PC-9 (cell line): ENCODE measurements at regions not wholly inside any gene's neighbourhood (a gene's known extent, or its start where the extent isn't known, plus 50 kb on each side); places are given as distances from the start of the nearest gene placed in this dataset.

Source experiments
- BruUV-seq: library from RNA; stranded (reverse); fragments of 400-500 nt; replicated peaks from 2 replicates; lab custom pipeline; 2021; lab: Mats Ljungman, UMichigan
- CTCF ChIA-PET: fragments of 300-600 bp; sonication (Branson Sonifier 250); formaldehyde crosslinking; loops from one replicate; lab custom pipeline; 2022; ENCODE audit warnings: antibody characterized with exemption; lab: Charles Lee
- POLR2A ChIA-PET: fragments of 300-600 bp; sonication (Branson Sonifier 250); formaldehyde crosslinking; loops from one replicate; lab custom pipeline; 2022; ENCODE audit warnings: antibody characterized with exemption; ENCODE audit not compliant: unreplicated experiment; lab: Charles Lee
- DNase-seq, 2 experiments: peaks; one replicate each; pipeline versions ENCODE4 v3.0.0 to v3.0.0-alpha.2; 2015 to 2022; ENCODE audit warnings: mixed read lengths in 1 of 2
- H2AFZ ChIP-seq: fragments of 200-600 bp; sonication (generic); 2 replicates; pipeline ENCODE4 v1.8.1; 2017; ENCODE audit warnings: antibody characterized with exemption
- H3F3A ChIP-seq: fragments of 200-600 bp; sonication (generic); 2 replicates; pipeline ENCODE4 v1.8.1; 2017; ENCODE audit warnings: antibody characterized with exemption, mild to moderate bottlenecking, low read depth; ENCODE audit not compliant: insufficient read depth
- H3K27ac ChIP-seq: fragments of 200-600 bp; sonication (generic); 2 replicates; pipeline ENCODE4 v1.6.1; 2016; ENCODE audit warnings: mixed run types
- H3K27me3 ChIP-seq: fragments of 200-600 bp; sonication (generic); 2 replicates; pipeline ENCODE4 v1.6.1; 2016; ENCODE audit warnings: low read depth, mixed run types; ENCODE audit not compliant: insufficient read depth
- H3K36me3 ChIP-seq: fragments of 200-600 bp; sonication (generic); 2 replicates; pipeline ENCODE4 v1.6.1; 2016; ENCODE audit warnings: low read depth, mixed run types
- H3K4me1 ChIP-seq: fragments of 200-600 bp; sonication (generic); replicated peaks from 2 replicates; pipeline ENCODE4 v1.6.1; 2016; ENCODE audit warnings: mixed run types; ENCODE audit not compliant: insufficient read depth
- H3K4me2 ChIP-seq: fragments of 200-600 bp; sonication (generic); 2 replicates; pipeline ENCODE4 v1.6.1; 2017; ENCODE audit warnings: mixed run types
- H3K4me3 ChIP-seq: fragments of 200-600 bp; sonication (generic); 2 replicates; pipeline ENCODE4 v1.6.1; 2016; ENCODE audit warnings: mixed run types
- H3K79me2 ChIP-seq: fragments of 200-600 bp; sonication (generic); 2 replicates; pipeline ENCODE4 v1.6.1; 2017; ENCODE audit warnings: low read depth, mixed run types
- H3K9me2 ChIP-seq: fragments of 200-600 bp; sonication (generic); 2 replicates; pipeline ENCODE4 v1.8.1; 2017; ENCODE audit warnings: mild to moderate bottlenecking; ENCODE audit not compliant: insufficient read depth
- H3K9me3 ChIP-seq: fragments of 200-600 bp; sonication (generic); 2 replicates; pipeline ENCODE4 v1.8.1; 2016; ENCODE audit warnings: low read depth; ENCODE audit not compliant: insufficient read depth
- H4K20me1 ChIP-seq: fragments of 200-600 bp; sonication (generic); 2 replicates; pipeline ENCODE4 v1.8.1; 2017; ENCODE audit not compliant: insufficient read depth
- EZH2 ChIP-seq: fragments of 200-600 bp; sonication (generic); IDR thresholded peaks from 2 replicates; pipeline ENCODE4 v1.8.0; 2017; ENCODE audit warnings: antibody characterized with exemption, low read depth
- intact Hi-C: fragments of 100-400 bp; cut with micrococcal nuclease; formaldehyde crosslinking; loops from one replicate; pipeline ENCODE4 v1.10.0; 2022; ENCODE audit not compliant: unreplicated experiment
- TF ChIP-seq, protein P1 (sequence below): fragments of 200-600 bp; sonication (generic); conservative IDR thresholded peaks from 2 replicates; pipeline ENCODE4 v1.6.1; 2017; ENCODE audit warnings: mixed run types, antibody characterized with exemption, mild to moderate bottlenecking, moderate library complexity

DNA sequence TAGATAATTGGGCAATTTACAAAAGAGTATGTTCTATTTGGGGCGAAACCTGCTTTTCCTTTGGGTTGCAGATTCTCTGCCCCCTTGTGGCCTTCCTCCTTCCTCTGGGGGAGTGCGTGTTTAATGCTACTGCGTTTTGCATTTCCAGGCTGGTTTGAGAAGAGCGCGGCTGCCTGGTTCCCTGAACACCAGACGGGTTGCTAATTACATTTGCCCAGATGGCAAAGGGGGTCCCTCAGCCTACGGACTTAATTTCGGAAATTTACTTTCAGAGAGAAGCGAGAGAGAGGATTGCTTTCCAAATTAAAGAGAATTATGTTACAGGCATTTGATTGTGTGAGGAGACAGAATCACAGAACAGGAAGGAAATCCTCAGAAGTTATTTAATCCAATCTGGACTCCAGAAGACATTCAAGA, 91.9 kb upstream of the JAZF1 start:
- Histone ChIP-seq H4K20me1 (no peaks in the 10 kb centered on the region), H3K4me2 (no peak overlapping the region), H3K27ac (no peak overlapping the region), H3K4me3 (no peak overlapping the region), H3K36me3 (no peaks in the 10 kb centered on the region), H3K9me3 (0 out of 2 replicates have a peak, but pooled peaks cover 6% of the 10 kb centered on the region), H3K9me2 (no peaks in the 10 kb centered on the region; the same call in 1 of the 2 replicates), H3F3A (no peaks in the 10 kb centered on the region), H3K27me3 (no peaks in the 10 kb centered on the region), H3K79me2 (no peaks in the 10 kb centered on the region), H2AFZ (no peak overlapping the region), H3K4me1 (no peaks in the 10 kb centered on the region)
- TF ChIP-seq EZH2, result no peak
- TF ChIP-seq, protein P1, sequence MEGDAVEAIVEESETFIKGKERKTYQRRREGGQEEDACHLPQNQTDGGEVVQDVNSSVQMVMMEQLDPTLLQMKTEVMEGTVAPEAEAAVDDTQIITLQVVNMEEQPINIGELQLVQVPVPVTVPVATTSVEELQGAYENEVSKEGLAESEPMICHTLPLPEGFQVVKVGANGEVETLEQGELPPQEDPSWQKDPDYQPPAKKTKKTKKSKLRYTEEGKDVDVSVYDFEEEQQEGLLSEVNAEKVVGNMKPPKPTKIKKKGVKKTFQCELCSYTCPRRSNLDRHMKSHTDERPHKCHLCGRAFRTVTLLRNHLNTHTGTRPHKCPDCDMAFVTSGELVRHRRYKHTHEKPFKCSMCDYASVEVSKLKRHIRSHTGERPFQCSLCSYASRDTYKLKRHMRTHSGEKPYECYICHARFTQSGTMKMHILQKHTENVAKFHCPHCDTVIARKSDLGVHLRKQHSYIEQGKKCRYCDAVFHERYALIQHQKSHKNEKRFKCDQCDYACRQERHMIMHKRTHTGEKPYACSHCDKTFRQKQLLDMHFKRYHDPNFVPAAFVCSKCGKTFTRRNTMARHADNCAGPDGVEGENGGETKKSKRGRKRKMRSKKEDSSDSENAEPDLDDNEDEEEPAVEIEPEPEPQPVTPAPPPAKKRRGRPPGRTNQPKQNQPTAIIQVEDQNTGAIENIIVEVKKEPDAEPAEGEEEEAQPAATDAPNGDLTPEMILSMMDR, result peak; percentile 58
- DNase-seq, result no peak
- no TSS peak for BruUV-seq
- intact Hi-C loops, result no loop called here
- CTCF ChIA-PET, result no interaction called here
- POLR2A ChIA-PET, result no interaction called here

DNA sequence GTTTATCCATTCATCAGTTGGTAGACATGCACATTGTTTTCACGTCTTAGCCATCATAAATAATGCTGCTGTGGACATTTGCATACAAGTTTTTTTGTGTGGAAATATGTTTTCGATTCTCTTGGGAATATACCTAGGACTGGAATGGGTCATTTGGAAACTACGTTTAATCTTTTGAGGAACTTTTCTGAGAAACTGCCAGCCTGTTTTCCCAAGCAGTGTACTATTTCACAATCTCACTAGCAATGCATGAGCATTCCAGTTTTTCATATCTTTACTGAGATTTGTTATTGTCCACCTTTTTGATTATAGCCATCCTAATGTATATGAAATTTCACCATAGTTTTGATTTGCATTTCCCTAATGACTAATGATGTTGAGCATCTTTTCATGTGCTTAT, 95.7 kb upstream of the JAZF1 start:
- CTCF ChIA-PET, result no interaction called here

DNA sequence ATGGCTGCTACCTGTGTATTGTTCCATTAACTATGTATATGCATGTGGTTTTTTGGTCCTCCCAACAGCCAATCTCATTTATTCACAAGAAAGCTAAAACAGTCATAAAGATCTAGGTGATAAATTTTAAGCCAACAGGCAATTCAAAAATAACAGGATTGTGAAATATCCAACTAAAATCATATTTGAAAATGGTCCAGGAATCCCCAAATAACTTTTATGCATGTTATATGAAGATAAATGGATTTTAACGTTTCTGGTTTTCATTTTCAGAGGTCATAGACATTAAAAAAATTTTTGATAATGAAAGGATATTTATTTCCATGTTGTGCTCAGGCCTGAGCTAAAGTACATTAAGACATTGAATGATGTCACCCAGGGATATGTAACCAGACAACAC, 96.8 kb upstream of the JAZF1 start:
- DNase-seq, result no peak
- H2AFZ ChIP-seq, result no peak overlapping the region
- ChIA-PET CTCF (no interaction called here), POLR2A (no interaction called here)
- no TSS peak for BruUV-seq
- H3K4me3 ChIP-seq, result no peak overlapping the region
- TF ChIP-seq, protein P1, result no peak
- TF ChIP-seq EZH2, result no peak
- H3K9me2 ChIP-seq, result no peaks in the 10 kb centered on the region
- H3K9me3 ChIP-seq, result 0 out of 2 replicates have a peak, but pooled peaks cover 6% of the 10 kb centered on the region
- intact Hi-C loops, result no loop called here
- H3K36me3 ChIP-seq, result no peaks in the 10 kb centered on the region
- no peaks in the 10 kb centered on the region for H4K20me1 ChIP-seq
- no peaks in the 10 kb centered on the region for H3K4me1 ChIP-seq
- H3F3A ChIP-seq, result no peaks in the 10 kb centered on the region
- no peaks in the 10 kb centered on the region for H3K79me2 ChIP-seq
- H3K27ac ChIP-seq, result no peak overlapping the region
- H3K4me2 ChIP-seq, result no peak overlapping the region
- no peaks in the 10 kb centered on the region for H3K27me3 ChIP-seq

More for the DNA sequence above, 95.7 kb upstream of the JAZF1 start:
- no peaks in the 10 kb centered on the region for H3K79me2 ChIP-seq
- no peaks in the 10 kb centered on the region for H3K9me2 ChIP-seq
- no peaks in the 10 kb centered on the region for H3K36me3 ChIP-seq
- no peak overlapping the region for H3K27ac ChIP-seq
- no peaks in the 10 kb centered on the region for H3K4me1 ChIP-seq
- intact Hi-C loops, result no loop called here
- H2AFZ ChIP-seq, result no peak overlapping the region
- TF ChIP-seq, protein P1, result no peak
- no peak for TF ChIP-seq EZH2
- DNase-seq, result no peak
- no peaks in the 10 kb centered on the region for H3K27me3 ChIP-seq
- H3K9me3 ChIP-seq, result 0 out of 2 replicates have a peak, but pooled peaks cover 6% of the 10 kb centered on the region
- H4K20me1 ChIP-seq, result no peaks in the 10 kb centered on the region
- no peak overlapping the region for H3K4me3 ChIP-seq
- H3F3A ChIP-seq, result no peaks in the 10 kb centered on the region
- BruUV-seq, result no TSS peak
- POLR2A ChIA-PET, result no interaction called here
- no peak overlapping the region for H3K4me2 ChIP-seq
